Coronary artery (tissue), 2 donors: ENCODE measurements at regions not wholly inside any gene's neighbourhood (a gene's known extent, or its start where the extent isn't known, plus 50 kb on each side); places are given as distances from the start of the nearest gene placed in this dataset.

ENCODE experiments used
- DNase-seq: peaks from one replicate; pipeline ENCODE4 v3.0.0-alpha.2; 2017; ENCODE audit warnings: low spot score
- H3K27ac ChIP-seq, 2 donors: fragments of 200-600 bp; sonication (generic); one replicate each; pipeline ENCODE4 v1.5.1; 2016 to 2019
- H3K4me3 ChIP-seq: fragments of 200-600 bp; sonication (generic); 2 replicates; pipeline ENCODE4 v1.5.1; 2016; ENCODE audit warnings: mild to moderate bottlenecking, moderate library complexity
- CTCF ChIP-seq: fragments of 200-600 bp; sonication (generic); IDR thresholded peaks from one replicate; pipeline ENCODE4 v1.5.1; 2019; ENCODE audit warnings: antibody characterized with exemption

- DNase-seq, result no peak
- no peak for TF ChIP-seq CTCF
- no peak overlapping the region for H3K27ac ChIP-seq
- no peak overlapping the region for H3K4me3 ChIP-seq
Measured at GRCh38 chr10:128642023-128642422, 515.8 kb upstream of the MKI67 start.

- no peak for DNase-seq
- TF ChIP-seq CTCF, result no peak
- Histone ChIP-seq H3K4me3 (no peak overlapping the region), H3K27ac (no peak overlapping the region)
Measured at GRCh38 chr10:128642502-128642901, 516.3 kb upstream of the MKI67 start.

- H3K27ac ChIP-seq, result no peak overlapping the region
- DNase-seq, result no peak
- no peak overlapping the region for H3K4me3 ChIP-seq
- TF ChIP-seq CTCF, result no peak
Measured at GRCh38 chr10:128643658-128644057, 517.4 kb upstream of the MKI67 start.

- DNase-seq, result no peak
- no peak overlapping the region for H3K27ac ChIP-seq
- H3K4me3 ChIP-seq, result no peak overlapping the region
- no peak for TF ChIP-seq CTCF
Measured at GRCh38 chr10:128645486-128645885, 519.3 kb upstream of the MKI67 start.

- Histone ChIP-seq H3K4me3 (no peak overlapping the region), H3K27ac (no peak overlapping the region)
- TF ChIP-seq CTCF, result no peak
- no peak for DNase-seq
Measured at GRCh38 chr10:128646956-128647355, 520.7 kb upstream of the MKI67 start.

GRCh38 chr10:128657548-128657947 is 531.3 kb upstream of the MKI67 start:
- TF ChIP-seq CTCF, result no peak
- Histone ChIP-seq H3K4me3 (no peak overlapping the region), H3K27ac (no peak overlapping the region)
- no peak for DNase-seq

- no peak for DNase-seq
- no peak for TF ChIP-seq CTCF
- Histone ChIP-seq H3K27ac (no peak overlapping the region), H3K4me3 (no peak overlapping the region)
Measured at GRCh38 chr10:128660726-128661125, 534.5 kb upstream of the MKI67 start.
